ENCODE measurements at regions not wholly inside any gene's neighbourhood (a gene's known extent, or its start where the extent isn't known, plus 50 kb on each side); places are given as distances from the start of the nearest gene placed in this dataset.

DNA sequence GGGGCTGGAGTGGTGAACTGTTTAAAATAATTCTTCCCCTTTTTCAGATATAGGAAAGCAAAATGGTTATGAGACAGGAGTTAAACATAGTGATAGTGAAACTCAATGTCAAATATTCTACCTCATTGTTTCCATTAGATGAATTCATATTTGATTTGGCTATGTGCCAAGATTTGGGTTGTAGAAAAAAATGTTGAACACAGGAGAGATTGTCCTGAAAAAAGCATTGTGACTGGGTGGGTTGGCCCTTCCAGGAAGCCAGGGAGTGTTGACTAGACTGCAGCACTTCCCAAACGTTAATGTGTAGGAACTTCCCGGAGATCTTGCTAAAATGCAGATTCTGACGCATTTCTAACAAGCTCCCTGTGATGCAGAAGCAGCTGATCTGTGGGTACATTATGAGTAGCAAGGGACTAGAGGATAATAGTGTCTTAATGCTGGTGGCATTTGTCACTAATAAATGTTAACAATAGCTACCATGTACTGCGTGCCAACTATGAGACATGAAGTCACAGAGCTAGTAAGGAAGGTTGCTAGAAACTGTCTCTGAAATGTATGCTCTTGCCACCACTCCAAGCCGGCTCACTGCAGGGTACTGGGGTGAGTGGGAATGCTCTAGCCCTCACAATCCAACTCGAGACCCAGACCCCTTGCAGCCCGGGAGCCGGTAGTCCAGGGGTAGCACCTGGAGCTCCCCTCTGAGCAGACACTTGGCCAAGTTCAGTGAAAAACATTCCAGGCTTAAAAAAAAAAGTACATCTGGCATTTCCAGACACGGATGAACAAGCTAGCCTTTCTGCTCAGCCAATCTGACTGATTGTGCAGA lies 120.6 kb downstream of the CD47 start:
- Histone ChIP-seq H3K4me3 (ENCODE audit: low read length) (no peak overlapping the region), H3K36me3 (ENCODE audit: insufficient read depth, low read length) (no peaks in the 10 kb centered on the region), H4K20me1 (ENCODE audit: insufficient read depth) (no peaks in the 10 kb centered on the region), H3K79me2 (replicated peaks; ENCODE audit: insufficient read depth, low read length) (no peaks in the 10 kb centered on the region), H3K9me2 (ENCODE audit: insufficient read depth, low read length) (no peaks in the 10 kb centered on the region), H3K27me3 (ENCODE audit: insufficient read depth, low read depth, low read length) (no peaks in the 10 kb centered on the region), H3K27ac (ENCODE audit: low read length) (no peak overlapping the region), H3K9me3 (ENCODE audit: low read length) (no peaks in the 10 kb centered on the region), H3F3A (ENCODE audit: insufficient read depth, low read length, poor library complexity, severe bottlenecking) (no peaks in the 10 kb centered on the region), H3K9ac (ENCODE audit: low read length) (no peak overlapping the region), H2AFZ (ENCODE audit: low read depth, low read length) (no peak overlapping the region), H3K4me2 (ENCODE audit: low read length) (no peak overlapping the region)
- TF ChIP-seq EZH2 (IDR thresholded peaks at IDR 0.05; ENCODE audit: borderline replicate concordance, insufficient read depth, low read length, poor library complexity, severe bottlenecking) = no peak
- no peak for TF ChIP-seq EP300 (conservative IDR thresholded peaks at IDR 0.05; ENCODE audit: poor library complexity, severe bottlenecking)
- TF ChIP-seq TAF1 (IDR thresholded peaks at IDR 0.05; ENCODE audit: low read depth) = no peak
- TF ChIP-seq MXI1 (conservative IDR thresholded peaks at IDR 0.05; ENCODE audit: poor library complexity, severe bottlenecking) = no peak
- TF ChIP-seq CTCF (IDR thresholded peaks at IDR 0.05; ENCODE audit: poor library complexity, severe bottlenecking) = no peak
- no peak for TF ChIP-seq REST (IDR thresholded peaks at IDR 0.05; ENCODE audit: borderline replicate concordance)
- no peak for TF ChIP-seq RAD21 (conservative IDR thresholded peaks at IDR 0.05)
- TF ChIP-seq POLR2AphosphoS5 (IDR thresholded peaks at IDR 0.05) = no peak
- TF ChIP-seq SMC3 (conservative IDR thresholded peaks at IDR 0.05; ENCODE audit: poor library complexity) = no peak

DNA sequence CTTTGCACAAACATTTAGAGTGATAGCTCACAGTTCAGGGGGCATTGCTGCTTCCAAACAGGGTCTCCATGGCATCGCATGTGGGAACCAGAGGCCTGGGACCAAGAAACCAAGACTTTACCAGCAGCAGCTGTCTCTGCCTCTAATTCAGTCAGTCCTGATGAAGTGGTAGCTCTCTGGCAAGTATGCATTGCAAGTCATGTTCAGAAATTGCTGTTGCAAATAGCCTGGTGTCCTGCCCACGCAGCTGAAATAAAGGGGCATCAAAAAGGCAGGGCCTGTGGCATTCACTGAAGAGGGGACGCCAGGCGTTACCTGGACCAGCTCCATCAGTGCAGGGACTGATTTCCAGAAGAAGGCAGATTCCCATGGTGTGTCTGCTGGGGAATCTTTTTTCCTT lies 121.3 kb downstream of the CD47 start:
- no peak overlapping the region for H3K4me2 ChIP-seq (ENCODE audit: low read length)
- no peak overlapping the region for H3K27ac ChIP-seq (ENCODE audit: low read length)
- no peaks in the 10 kb centered on the region for H3K9me3 ChIP-seq (ENCODE audit: low read length)
- H4K20me1 ChIP-seq (ENCODE audit: insufficient read depth) = no peaks in the 10 kb centered on the region
- no peak overlapping the region for H2AFZ ChIP-seq (ENCODE audit: low read depth, low read length)
- no peak overlapping the region for H3K9ac ChIP-seq (ENCODE audit: low read length)
- H3K9me2 ChIP-seq (ENCODE audit: insufficient read depth, low read length) = no peaks in the 10 kb centered on the region
- no peak overlapping the region for H3K4me3 ChIP-seq (ENCODE audit: low read length)
- no peaks in the 10 kb centered on the region for H3K79me2 ChIP-seq (replicated peaks; ENCODE audit: insufficient read depth, low read length)
- H3K36me3 ChIP-seq (ENCODE audit: insufficient read depth, low read length) = no peaks in the 10 kb centered on the region
- H3K27me3 ChIP-seq (ENCODE audit: insufficient read depth, low read depth, low read length) = no peaks in the 10 kb centered on the region
- no peaks in the 10 kb centered on the region for H3F3A ChIP-seq (ENCODE audit: insufficient read depth, low read length, poor library complexity, severe bottlenecking)
- TF ChIP-seq POLR2AphosphoS5 (IDR thresholded peaks at IDR 0.05) (no peak), CTCF (IDR thresholded peaks at IDR 0.05; ENCODE audit: poor library complexity, severe bottlenecking) (no peak), REST (IDR thresholded peaks at IDR 0.05; ENCODE audit: borderline replicate concordance) (no peak), RAD21 (conservative IDR thresholded peaks at IDR 0.05) (no peak), EP300 (conservative IDR thresholded peaks at IDR 0.05; ENCODE audit: poor library complexity, severe bottlenecking) (no peak), TAF1 (IDR thresholded peaks at IDR 0.05; ENCODE audit: low read depth) (no peak), EZH2 (IDR thresholded peaks at IDR 0.05; ENCODE audit: borderline replicate concordance, insufficient read depth, low read length, poor library complexity, severe bottlenecking) (no peak), SMC3 (conservative IDR thresholded peaks at IDR 0.05; ENCODE audit: poor library complexity) (no peak), MXI1 (conservative IDR thresholded peaks at IDR 0.05; ENCODE audit: poor library complexity, severe bottlenecking) (no peak)
